T-helper 1 cell (primary cell): ENCODE measurements at regions not wholly inside any gene's neighbourhood (a gene's known extent, or its start where the extent isn't known, plus 50 kb on each side); places are given as distances from the start of the nearest gene placed in this dataset.
"Not testable (repeated sequence)": the region's sequence is repeated elsewhere in the genome, so short reads cannot be mapped to it uniquely, and the experiment has no call there.

Source experiments
- DNase-seq, 5 donors: peaks; one replicate each; pipeline ENCODE4 v3.0.0-alpha.2; 2012 to 2020

GRCh38 chr1:184184614-184185013 is 133.1 kb downstream of the TSEN15 start:
- not testable (repeated sequence) for DNase-seq

GRCh38 chr1:184185347-184185746 is 133.8 kb downstream of the TSEN15 start:
- DNase-seq, result no peak

GRCh38 chr1:184186167-184186566 is 134.6 kb downstream of the TSEN15 start:
- no peak for DNase-seq

GRCh38 chr1:184187097-184187496 is 135.6 kb downstream of the TSEN15 start:
- no peak for DNase-seq

GRCh38 chr1:184188037-184188436 is 136.5 kb downstream of the TSEN15 start:
- no peak for DNase-seq

- DNase-seq, result no peak
These were observed 137.8 kb downstream of the TSEN15 start for GRCh38 chr1:184189361-184189760.

- DNase-seq, result no peak
These were observed 139.1 kb downstream of the TSEN15 start for GRCh38 chr1:184190616-184191015.

GRCh38 chr1:184191181-184191621 is 139.7 kb downstream of the TSEN15 start:
- DNase-seq, result no peak

- DNase-seq, result no peak
These were observed 141.3 kb downstream of the TSEN15 start for GRCh38 chr1:184192796-184193195.

GRCh38 chr1:184193451-184193850 is 141.9 kb downstream of the TSEN15 start:
- no peak for DNase-seq

- DNase-seq, result no peak
These were observed 142.7 kb downstream of the TSEN15 start for GRCh38 chr1:184194236-184194635.

- not testable (repeated sequence) for DNase-seq
These were observed 144.2 kb downstream of the TSEN15 start for GRCh38 chr1:184195722-184196121.

GRCh38 chr1:184197831-184198230 is 146.3 kb downstream of the TSEN15 start:
- DNase-seq, result no peak

GRCh38 chr1:184199036-184199435 is 147.5 kb downstream of the TSEN15 start:
- DNase-seq, result no peak

GRCh38 chr1:184199438-184200085 is 148.0 kb downstream of the TSEN15 start:
- no peak for DNase-seq

GRCh38 chr1:184208622-184209021 is 157.1 kb downstream of the TSEN15 start:
- DNase-seq, result no peak

GRCh38 chr1:184210031-184210430 is 158.5 kb downstream of the TSEN15 start:
- no peak for DNase-seq

- DNase-seq, result no peak
These were observed 159.3 kb downstream of the TSEN15 start for GRCh38 chr1:184210862-184211261.

- DNase-seq, result no peak
These were observed 161.3 kb downstream of the TSEN15 start for GRCh38 chr1:184212649-184213314.

- no peak for DNase-seq
These were observed 162.6 kb downstream of the TSEN15 start for GRCh38 chr1:184214128-184214527.

GRCh38 chr1:184215274-184215925 is 163.9 kb downstream of the TSEN15 start:
- no peak for DNase-seq

GRCh38 chr1:184218458-184219075 is 167.0 kb downstream of the TSEN15 start:
- DNase-seq, result no peak

GRCh38 chr1:184219414-184219813 is 167.4 kb upstream of the C1orf21 start:
- DNase-seq, result no peak

- DNase-seq, result no peak
These were observed 166.9 kb upstream of the C1orf21 start for GRCh38 chr1:184219883-184220282.
